Breast epithelium (tissue), 4 donors: ENCODE measurements at regions not wholly inside any gene's neighbourhood (a gene's known extent, or its start where the extent isn't known, plus 50 kb on each side); places are given as distances from the start of the nearest gene placed in this dataset.

Experiments
- DNase-seq, 2 donors: peaks; one replicate each; pipeline ENCODE4 v3.0.0-alpha.2; 2019; ENCODE audit warnings: low spot score in 2 of 2
- H3K27ac ChIP-seq, 2 donors: fragments of 200-600 bp; sonication (generic) in 1 of 2; one replicate each; pipeline ENCODE4 v1.5.1; 2016 to 2019; ENCODE audit warnings: mild to moderate bottlenecking in 1 of 2
- H3K27me3 ChIP-seq, 2 donors: fragments of 200-600 bp; sonication (generic) in 1 of 2; one replicate each; pipeline versions ENCODE4 v1.5.1 to v1.6.0; 2017 to 2019; ENCODE audit warnings: control low read depth in 1 of 2, mild to moderate bottlenecking in 1 of 2
- H3K36me3 ChIP-seq: fragments of 200-600 bp; one replicate; pipeline ENCODE4 v1.5.1; 2019
- H3K4me1 ChIP-seq, 2 donors: fragments of 200-600 bp; sonication (generic); one replicate each; pipeline ENCODE4 v1.5.1; 2016 to 2019; ENCODE audit warnings: control low read depth in 1 of 2
- H3K4me3 ChIP-seq, 3 donors: fragments of 200-600 bp; sonication (generic); 1 replicate in 2 of 3; 2 replicates in 1 of 3; pipeline ENCODE4 v1.5.1; 2016 to 2019; ENCODE audit warnings: mild to moderate bottlenecking in 3 of 3, moderate library complexity in 2 of 3
- H3K9me3 ChIP-seq, 2 donors: fragments of 200-600 bp; sonication (generic) in 1 of 2; one replicate each; pipeline ENCODE4 v1.5.1; 2016 to 2019; ENCODE audit warnings: control low read depth in 1 of 2
- POLR2A ChIP-seq: fragments of 450-650 bp; IDR thresholded peaks from one replicate; pipeline ENCODE4 v1.6.1; 2016; ENCODE audit warnings: antibody characterized with exemption, mild to moderate bottlenecking, moderate library complexity
- POLR2AphosphoS5 ChIP-seq, 3 donors: sonication (generic); formaldehyde crosslinking; IDR thresholded peaks; one replicate each; pipeline ENCODE4 v1.6.1; 2017; ENCODE audit warnings: antibody characterized with exemption in 3 of 3
- intact Hi-C: fragments of 100-400 bp; cut with DNase I; formaldehyde crosslinking; loops from one replicate; pipeline ENCODE4 v1.15.1; 2023; ENCODE audit warnings: low total_unique reads
- TF ChIP-seq, protein P1 (sequence below), 3 donors: fragments of 450-650 bp; IDR thresholded peaks; one replicate each; pipeline ENCODE4 v1.5.1; 2016 to 2017; ENCODE audit warnings: antibody characterized with exemption in 3 of 3, mild to moderate bottlenecking in 3 of 3, moderate library complexity in 3 of 3

DNA sequence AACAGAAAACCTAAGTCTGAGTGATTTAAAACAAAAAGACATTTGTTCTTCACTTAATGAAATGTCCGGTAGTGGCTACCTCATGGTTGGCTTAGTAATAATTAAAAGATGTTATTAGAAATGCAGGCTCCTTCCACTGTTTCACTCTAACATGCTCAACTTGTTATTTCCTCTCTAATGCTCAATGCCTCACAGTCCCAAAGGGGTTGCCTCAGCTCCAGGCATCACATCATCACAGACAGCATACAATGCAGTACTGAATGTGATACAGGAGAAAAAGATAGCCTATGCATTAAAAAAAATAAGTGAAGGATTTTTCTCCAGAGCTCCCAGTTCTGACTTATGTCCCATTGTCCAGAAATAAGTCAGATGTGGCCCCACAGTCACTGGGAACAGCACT lies 1077.0 kb upstream of the TMEM132C start:
- Histone ChIP-seq H3K27ac (no peak overlapping the region), H3K9me3 (peaks cover 0 to 6% of the 10 kb centered on the region in 2 donors), H3K4me1 (no peaks in the 10 kb centered on the region), H3K4me3 (no peak overlapping the region), H3K36me3 (no peaks in the 10 kb centered on the region), H3K27me3 (peaks cover 0 to 4% of the 10 kb centered on the region in 2 donors)
- no peak for DNase-seq
- TF ChIP-seq POLR2AphosphoS5 (IDR thresholded peaks at IDR 0.05) (no peak), POLR2A (no peak)
- TF ChIP-seq, protein P1, sequence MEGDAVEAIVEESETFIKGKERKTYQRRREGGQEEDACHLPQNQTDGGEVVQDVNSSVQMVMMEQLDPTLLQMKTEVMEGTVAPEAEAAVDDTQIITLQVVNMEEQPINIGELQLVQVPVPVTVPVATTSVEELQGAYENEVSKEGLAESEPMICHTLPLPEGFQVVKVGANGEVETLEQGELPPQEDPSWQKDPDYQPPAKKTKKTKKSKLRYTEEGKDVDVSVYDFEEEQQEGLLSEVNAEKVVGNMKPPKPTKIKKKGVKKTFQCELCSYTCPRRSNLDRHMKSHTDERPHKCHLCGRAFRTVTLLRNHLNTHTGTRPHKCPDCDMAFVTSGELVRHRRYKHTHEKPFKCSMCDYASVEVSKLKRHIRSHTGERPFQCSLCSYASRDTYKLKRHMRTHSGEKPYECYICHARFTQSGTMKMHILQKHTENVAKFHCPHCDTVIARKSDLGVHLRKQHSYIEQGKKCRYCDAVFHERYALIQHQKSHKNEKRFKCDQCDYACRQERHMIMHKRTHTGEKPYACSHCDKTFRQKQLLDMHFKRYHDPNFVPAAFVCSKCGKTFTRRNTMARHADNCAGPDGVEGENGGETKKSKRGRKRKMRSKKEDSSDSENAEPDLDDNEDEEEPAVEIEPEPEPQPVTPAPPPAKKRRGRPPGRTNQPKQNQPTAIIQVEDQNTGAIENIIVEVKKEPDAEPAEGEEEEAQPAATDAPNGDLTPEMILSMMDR (IDR thresholded peaks at IDR 0.05) = no peak
- intact Hi-C loops = no loop called here

DNA sequence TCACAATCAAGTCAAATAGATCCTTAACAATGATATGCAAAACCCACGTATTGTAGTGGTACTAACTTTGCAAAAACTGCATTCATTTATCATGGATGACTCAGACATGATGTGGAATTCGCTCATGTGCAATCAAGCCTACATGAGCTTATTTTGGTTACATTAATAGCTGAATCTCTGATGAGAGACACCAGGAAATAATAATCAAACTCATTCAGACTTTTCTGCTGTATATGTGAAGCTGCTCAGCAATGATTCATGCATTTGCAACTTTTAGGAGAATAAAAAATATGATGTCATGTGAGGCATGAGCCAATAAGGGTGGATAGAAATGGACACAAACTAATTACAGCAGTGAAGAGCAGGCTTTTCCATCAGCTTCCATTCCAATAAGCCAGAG lies 1075.8 kb upstream of the TMEM132C start:
- no peaks in the 10 kb centered on the region for H3K4me1 ChIP-seq
- H3K4me3 ChIP-seq = no peak overlapping the region
- no peak for DNase-seq
- H3K27me3 ChIP-seq = peaks cover 0 to 4% of the 10 kb centered on the region in 2 donors
- TF ChIP-seq POLR2A = no peak
- no peak for TF ChIP-seq POLR2AphosphoS5 (IDR thresholded peaks at IDR 0.05)
- TF ChIP-seq, protein P1 (IDR thresholded peaks at IDR 0.05) = no peak
- intact Hi-C loops = no loop called here
- no peak overlapping the region for H3K27ac ChIP-seq
- H3K36me3 ChIP-seq = no peaks in the 10 kb centered on the region
- peaks cover 0 to 6% of the 10 kb centered on the region in 2 donors for H3K9me3 ChIP-seq

DNA sequence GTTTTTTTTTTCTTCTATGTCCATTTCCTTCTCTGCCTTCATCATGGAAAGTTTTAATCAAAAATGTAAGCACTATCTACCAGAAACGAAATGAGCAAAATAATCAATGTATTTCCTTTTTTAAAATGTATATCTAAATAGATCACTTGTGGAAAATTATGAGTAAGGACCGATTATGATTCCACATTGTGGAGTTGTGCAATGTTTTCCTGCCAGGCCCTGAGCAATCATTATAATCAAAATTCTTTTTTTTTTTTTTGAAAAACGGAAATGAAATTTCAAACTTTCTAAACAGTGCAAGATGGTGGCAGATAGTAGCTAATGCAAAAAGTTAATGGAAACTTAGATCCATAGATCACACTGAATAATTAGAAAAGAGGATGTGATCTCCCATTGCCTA lies 1074.6 kb upstream of the TMEM132C start:
- Histone ChIP-seq H3K27me3 (peaks cover 0 to 4% of the 10 kb centered on the region in 2 donors), H3K27ac (no peak overlapping the region), H3K4me3 (no peak overlapping the region), H3K36me3 (no peaks in the 10 kb centered on the region), H3K9me3 (peaks cover 0 to 6% of the 10 kb centered on the region in 2 donors), H3K4me1 (no peaks in the 10 kb centered on the region)
- TF ChIP-seq POLR2AphosphoS5 (IDR thresholded peaks at IDR 0.05) = no peak
- intact Hi-C loops = no loop called here
- no peak for DNase-seq

DNA sequence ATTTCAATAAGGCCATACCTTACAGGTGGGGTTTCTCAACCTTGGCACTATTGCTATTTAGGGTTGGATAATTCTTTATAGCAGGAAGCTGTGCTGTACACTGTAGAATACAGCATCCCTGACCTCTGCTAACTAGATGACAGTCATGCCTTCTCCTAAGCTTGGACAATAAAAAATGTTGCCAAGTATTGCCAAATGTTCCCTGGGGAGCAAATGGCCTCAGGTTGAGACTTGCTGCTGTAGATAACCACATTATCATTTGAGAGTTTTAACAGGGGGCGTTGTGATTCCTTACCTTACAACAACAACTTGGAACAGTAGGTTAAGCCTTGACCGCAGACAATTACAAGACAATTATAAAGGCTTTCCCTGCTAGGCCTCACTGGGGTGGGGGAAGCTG lies 1073.6 kb upstream of the TMEM132C start:
- no peaks in the 10 kb centered on the region for H3K36me3 ChIP-seq
- H3K4me3 ChIP-seq = no peak overlapping the region
- no peak overlapping the region for H3K27ac ChIP-seq
- H3K9me3 ChIP-seq = peaks cover 0 to 6% of the 10 kb centered on the region in 2 donors
- no peak for DNase-seq
- H3K4me1 ChIP-seq = no peaks in the 10 kb centered on the region
- intact Hi-C loops = no loop called here
- TF ChIP-seq POLR2AphosphoS5 (IDR thresholded peaks at IDR 0.05) (no peak), POLR2A (no peak)
- TF ChIP-seq, protein P1 (IDR thresholded peaks at IDR 0.05) = no peak
- H3K27me3 ChIP-seq = peaks cover 0 to 4% of the 10 kb centered on the region in 2 donors

DNA sequence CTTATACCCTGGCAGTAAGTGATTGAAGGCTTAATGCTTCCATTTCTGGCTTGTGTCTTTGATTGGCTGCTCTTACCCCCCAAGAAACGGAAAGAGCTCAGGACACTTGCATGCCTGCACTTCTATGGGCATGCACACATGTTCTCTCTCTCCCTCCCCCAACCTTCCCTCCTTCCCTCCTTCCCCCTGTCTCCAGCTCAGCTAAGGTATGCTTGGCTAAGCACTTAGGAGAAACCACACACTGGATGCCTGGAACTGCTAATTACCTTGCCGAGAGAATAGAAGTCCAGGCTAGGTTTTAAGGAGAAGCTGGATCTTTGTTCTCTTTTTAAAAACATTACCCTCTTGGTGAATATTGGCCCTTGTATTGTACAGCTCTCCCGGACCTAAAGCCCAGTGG lies 1072.8 kb upstream of the TMEM132C start:
- Histone ChIP-seq H3K9me3 (peaks cover 0 to 6% of the 10 kb centered on the region in 2 donors), H3K4me3 (no peak overlapping the region), H3K27ac (no peak overlapping the region), H3K36me3 (no peaks in the 10 kb centered on the region), H3K27me3 (peaks cover 0 to 4% of the 10 kb centered on the region in 2 donors), H3K4me1 (no peaks in the 10 kb centered on the region)
- TF ChIP-seq POLR2A (no peak), POLR2AphosphoS5 (IDR thresholded peaks at IDR 0.05) (no peak)
- TF ChIP-seq, protein P1 (IDR thresholded peaks at IDR 0.05) = no peak
- DNase-seq = no peak
- intact Hi-C loops = no loop called here
